NCI-H82 treated with DMSO at 0.1 percent for 48 hours (cell line): ENCODE measurements at regions not wholly inside any gene's neighbourhood (a gene's known extent, or its start where the extent isn't known, plus 50 kb on each side); places are given as distances from the start of the nearest gene placed in this dataset.
A peak's percentile ranks its signal among the peaks of the same experiment; 100 is the strongest.
"Not testable (repeated sequence)": the region's sequence is repeated elsewhere in the genome, so short reads cannot be mapped to it uniquely, and the experiment has no call there.

ENCODE experiments used
- DNase-seq: peaks from one replicate; lab custom pipeline; 2025; ENCODE audit not compliant: unreplicated experiment; lab: John Stamatoyannopoulos, UW

DNA sequence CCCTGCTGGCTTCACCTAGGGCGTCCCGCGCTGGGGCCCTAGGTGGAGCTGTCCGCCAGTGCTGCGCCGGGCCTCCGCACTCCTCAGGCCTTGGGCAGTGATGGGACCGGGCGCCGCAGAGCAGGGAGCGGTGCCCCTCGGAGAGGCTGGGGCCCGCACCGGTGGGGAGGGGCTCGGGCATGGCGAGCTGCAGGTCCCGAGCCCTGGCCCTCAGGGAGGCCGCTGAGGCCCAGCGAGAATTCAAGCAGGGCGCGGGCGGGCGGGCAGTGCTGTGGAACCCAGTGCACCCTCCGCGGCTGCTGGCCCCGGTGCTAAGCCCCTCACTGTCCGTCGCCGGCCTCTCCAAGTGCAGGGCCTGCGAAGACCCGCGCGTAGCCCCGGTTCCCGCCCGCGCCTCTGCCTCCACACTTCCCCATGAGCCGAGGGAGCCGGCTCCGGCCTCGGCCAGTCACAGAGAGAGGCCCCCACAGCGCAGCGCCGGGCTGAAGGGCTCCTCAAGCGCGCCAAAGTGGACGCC is 565.1 kb upstream of the NDST4 start:
- DNase-seq: no peak

DNA sequence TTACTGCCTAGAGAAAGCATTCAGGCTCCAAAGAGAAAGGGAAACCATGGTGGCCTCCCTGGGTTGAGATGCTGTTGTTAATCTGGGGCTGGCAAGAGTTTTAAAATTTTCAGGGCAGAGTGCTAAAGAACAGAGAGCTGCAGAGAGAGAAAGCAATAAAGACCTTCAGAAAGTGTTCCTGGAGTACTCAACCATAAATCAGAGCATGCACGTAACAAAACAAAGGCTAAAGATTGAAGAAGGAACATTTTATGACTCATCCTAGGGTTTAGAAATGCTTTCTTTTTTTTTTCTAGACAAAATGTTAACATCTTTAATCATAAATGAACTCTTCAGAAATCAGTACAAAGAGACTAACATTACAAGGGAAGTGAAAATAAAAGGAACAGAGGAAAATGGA is 562.3 kb upstream of the NDST4 start:
- no peak for DNase-seq

DNA sequence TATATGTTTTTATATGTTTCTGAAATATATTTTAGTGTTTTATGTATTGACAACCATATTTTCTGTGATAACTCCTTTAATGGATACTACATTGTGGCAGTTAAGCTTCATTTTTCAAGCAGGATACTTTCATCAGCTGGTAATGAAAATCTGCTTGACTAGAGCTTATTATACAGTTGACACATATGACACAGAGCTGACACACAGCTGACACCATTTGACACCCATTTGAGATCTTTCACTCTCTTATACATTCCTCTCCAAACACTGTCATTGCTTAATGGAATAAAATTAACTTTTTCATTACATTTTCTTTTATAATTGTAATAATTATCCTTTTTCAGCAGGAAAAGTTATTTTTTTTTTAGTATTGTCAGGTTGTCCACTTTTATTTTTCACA is 561.1 kb upstream of the NDST4 start:
- no peak for DNase-seq

DNA sequence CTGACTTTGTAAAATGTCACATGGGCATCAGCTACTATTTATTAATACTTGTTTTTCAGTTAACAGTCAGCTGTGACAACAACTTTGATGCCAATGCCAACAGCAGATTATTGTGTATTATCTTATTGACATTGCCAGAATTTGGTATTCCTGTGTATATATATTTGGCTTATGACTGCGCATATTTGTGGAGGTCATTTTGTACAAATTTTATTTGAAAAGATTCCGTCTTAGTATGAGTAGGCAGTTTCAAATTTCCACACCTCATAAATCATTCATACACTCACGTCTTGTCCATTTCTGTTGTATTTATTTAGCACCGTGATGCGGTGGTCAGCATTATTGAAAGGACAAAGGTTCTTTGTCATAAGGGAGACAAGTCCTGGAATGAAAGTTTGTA is 558.2 kb upstream of the NDST4 start:
- DNase-seq: no peak

DNA sequence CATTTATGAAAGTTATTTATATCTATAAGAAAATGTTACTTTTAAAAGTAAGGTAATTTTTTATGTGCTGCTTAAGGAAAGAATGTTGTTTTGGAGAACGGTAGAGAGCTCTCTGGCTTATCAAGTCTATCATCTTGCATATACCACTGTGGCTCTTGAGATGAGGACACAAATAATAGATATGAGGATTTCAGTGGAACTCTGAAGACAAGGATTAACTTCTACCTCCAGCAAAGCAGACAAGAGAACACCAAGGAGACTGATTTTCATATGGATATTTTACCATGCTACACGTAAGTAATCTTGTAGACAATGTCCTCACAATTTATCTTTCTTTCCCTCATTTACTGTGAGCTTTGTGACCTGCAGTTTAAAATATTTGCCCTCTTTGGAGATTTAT is 557.5 kb upstream of the NDST4 start:
- no peak for DNase-seq

DNA sequence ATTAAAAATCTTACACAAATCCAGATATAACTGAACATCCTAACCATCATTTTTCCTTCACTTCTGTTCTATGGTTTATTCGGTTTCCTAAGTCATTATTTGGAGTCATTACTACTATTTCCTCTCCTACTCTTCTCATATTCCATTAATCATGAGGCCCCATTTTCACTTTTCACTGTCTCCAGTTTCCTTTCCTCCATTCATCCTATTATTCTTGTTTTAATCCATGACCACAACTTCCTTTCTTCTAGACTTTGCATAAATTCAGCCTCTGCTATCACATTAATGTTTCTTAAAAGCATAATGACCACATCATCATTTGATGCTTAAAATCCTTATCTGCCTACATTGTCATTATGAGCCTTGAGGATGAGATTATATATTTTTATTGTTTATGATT is 555.0 kb upstream of the NDST4 start:
- DNase-seq: no peak

DNA sequence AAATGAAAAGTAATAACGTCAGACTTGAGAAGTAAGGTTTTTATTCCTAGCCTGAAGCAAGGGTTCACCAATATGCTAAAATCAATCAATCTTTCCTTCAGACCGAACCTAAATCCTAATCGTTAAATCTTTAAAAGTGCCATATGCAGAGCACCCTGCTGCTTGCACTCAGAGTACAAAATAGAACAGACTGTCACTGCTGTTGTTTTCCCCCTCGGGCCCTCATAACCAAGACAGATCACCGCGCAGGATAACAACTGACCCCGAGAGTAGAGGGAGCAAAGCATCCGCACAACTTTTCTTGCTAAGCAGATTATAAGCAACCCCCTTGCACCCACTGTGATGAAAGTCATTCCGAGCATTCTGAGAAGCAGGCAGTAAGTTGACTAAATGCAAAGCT is 550.9 kb upstream of the NDST4 start:
- DNase-seq: peak; percentile 83

DNA sequence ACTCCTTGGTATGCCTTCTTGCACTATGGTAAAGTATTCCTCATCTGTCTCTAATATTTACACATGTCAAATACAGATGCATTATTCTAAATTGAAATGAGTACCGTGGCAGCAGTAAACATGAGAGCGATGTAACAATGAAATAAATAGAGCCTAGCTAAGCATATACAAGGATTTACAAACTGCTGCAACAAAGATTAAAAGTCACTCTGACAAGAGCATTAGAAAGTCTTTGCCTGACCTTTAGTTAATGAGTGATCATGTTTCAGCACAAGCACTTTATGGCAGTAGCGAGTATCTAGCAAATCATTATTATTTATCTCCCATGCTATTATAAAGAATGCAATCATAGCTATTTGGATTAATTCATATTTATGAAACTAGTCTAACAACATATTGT is 547.0 kb upstream of the NDST4 start:
- DNase-seq: peak; percentile 18

DNA sequence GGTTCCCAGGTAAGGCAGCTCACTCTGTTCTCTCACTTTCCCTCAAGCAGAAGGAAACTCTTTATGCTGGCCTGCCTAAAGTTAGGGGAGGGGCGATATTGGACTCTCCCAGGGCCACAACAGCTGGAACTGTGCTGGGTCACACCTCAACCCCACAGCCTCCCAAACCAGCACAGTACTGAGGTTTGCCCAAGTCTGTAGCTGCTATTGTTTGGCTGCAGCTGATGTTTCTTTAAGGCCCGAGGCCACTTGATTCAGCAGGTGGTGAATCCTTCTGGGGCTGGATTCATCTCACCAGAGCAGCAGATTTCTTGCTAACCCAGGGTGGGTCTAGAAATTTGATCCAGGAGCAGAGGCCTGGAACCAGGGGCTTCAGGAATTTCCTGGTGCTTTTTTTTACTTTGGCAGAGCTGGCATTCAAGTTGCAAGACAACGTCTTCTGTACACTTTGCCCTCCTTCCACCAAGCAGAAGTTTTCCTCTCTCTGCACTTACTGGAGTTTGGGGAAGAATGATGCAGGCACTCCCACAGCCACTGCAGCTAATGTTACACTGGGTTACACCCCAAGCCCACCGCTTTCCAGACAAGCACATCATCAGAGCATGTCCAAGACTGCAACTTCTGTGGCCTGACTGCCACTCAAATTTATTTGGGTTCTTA is 544.7 kb upstream of the NDST4 start:
- DNase-seq: no peak

DNA sequence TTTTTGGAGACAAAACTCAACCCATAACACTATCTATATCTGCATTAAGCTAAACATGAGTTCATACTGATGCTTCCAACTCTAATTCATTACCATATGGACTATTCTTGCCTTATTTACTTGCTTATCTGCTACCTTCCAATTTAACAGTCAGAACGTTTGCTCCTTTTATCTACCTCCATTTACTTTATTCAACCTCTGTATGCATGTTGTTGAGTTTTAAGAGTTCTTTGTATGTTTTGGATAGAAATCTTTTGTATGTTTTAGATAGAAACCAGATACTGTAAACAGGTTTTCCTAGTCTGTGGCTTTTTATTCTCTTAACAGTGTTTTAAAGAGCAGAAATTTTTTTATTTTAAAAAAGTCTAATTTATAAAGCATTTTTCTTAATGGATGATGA is 542.2 kb upstream of the NDST4 start:
- no peak for DNase-seq

DNA sequence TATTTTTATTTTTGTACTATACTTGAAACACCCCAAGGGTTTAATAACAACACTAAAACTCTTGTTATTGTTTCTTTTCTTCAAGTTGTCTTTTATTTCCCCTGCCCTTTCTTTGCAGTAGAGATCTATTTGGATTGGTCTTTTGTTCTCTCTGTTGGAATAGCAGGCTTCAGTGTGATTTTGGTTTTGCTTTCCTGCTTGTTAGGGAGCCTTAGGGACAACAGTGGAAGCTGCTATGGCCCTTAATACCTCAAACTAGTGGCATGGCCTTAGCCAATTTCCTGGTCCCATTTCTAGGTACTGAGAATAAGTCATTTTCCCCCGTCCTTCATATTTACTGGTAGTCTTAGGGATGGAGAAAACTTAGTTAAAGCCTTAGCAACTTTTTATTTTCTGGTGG is 535.4 kb upstream of the NDST4 start:
- no peak for DNase-seq

DNA sequence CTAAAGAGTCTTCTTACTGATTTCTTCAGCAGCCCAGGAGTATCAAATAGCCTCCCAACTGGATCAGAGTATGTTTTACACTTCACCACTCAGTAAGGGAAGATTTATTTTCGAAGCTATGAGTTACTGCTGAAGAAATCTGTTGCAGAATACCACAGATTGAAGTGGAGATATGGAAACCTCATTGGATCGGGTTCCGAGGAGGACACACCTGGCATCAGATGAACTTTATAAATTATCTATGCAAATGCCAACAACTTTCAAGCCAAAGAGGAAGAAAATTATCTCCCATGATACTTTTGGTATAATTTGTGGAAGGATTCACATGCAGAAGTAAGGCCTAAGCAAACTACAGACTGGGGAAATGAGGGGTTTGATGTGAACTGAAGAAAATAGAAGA is 515.9 kb upstream of the NDST4 start:
- no peak for DNase-seq

DNA sequence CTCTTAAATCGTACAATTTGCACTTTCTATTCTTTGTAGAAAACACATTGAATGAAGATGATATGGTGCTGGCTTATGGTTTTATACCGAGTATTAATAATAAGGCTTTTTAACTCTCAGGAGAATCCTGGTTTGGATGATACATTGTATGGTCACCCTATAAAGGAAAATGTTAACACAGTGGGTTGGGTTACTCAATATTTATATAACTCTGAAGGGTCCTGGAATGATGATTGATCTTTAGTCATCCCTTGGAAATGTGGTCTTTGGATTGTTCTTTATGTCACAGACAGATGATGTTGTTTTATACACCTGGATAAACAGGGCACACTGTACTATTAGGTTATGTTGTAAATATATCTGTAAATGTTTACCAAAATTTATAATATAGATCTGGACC is 496.2 kb upstream of the NDST4 start:
- no peak for DNase-seq

DNA sequence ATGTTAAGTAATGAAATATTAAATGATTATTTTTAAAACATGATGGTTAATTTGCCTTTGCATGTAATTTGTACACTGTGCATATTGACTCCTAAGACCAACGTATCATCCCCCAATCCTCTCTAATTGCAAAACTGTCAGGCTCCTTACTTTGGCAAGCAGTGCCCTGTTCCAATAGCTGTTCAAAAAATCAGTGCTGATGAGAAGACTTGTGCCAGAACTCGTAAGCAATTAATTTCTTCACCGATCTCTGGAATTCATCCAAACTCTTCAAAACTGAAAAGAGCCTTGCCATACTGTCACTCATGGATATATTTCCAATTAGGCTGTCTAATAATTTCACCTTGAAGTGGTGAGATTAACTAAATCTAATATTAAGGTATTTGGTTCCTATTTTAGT is 493.9 kb upstream of the NDST4 start:
- no peak for DNase-seq

DNA sequence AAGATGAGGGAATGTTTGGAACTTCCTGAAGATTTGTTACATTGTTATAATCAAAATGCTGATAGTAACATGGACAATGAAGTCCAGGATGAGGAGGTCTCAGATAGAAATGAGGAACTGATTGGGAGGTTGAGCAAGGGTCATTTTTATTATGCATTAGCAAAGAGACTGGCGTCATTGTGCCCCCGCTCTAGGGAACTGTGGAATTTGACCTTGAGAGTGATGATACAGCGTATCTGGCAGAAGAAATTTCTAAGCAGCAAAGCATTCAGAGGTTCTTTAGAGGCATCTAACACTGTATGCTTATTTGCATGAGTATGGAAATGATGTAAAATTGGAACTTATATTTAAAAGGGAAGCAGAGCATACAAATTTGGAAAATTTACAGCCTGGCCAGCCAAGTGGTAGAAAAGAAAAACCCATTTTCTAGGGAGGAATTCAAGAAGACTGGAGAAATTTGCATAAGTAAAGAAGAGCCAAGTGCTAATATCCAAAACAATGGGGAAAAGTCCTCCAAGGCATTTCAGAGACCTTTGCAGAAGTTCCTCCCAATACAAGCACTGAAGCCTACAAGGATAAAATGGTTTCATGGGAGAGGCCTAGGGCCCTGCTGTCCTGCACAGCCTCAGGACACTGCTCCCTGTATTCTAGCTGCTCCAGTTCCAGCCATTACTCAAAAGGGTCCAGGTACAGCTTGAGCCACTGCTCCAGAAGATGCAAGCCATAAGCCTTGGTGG is 483.0 kb upstream of the NDST4 start:
- DNase-seq: no peak

DNA sequence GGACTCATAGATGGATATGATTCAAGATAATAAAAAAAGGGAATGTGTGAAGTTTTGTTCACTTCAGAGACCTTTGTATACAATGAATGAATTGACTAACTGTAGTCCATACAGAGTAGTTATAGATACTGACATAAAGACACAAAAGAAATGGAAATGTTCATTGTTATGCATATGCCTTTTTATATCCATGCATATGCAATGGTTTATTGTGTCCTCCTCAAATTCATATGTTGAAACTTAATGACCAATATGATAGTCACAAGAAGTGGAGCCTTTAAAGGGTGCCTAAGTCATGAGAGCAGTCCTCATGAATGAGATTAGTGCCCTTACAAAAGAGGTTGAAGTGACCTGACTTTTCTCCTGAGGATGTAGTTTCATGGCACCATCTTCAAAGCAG is 467.5 kb upstream of the NDST4 start:
- DNase-seq: no peak

DNA sequence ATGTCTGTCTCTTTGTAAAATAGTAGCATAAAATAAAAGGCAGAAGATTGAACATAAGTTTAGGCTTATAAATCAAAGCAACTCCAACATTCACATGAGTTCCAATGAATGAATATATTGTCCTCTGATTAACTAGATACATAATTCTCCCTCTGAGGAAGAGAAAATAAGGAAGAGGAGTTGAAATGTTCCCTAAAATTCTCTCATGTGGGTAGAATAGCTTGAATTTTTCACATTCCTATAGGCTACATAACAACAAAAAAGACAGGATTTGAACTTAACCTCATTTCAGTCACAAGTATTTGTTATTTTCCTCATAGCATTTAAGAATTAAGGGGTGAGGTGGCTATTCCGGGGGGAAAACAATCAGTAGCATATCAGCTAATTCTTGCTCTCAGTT is 462.4 kb upstream of the NDST4 start:
- DNase-seq: no peak

DNA sequence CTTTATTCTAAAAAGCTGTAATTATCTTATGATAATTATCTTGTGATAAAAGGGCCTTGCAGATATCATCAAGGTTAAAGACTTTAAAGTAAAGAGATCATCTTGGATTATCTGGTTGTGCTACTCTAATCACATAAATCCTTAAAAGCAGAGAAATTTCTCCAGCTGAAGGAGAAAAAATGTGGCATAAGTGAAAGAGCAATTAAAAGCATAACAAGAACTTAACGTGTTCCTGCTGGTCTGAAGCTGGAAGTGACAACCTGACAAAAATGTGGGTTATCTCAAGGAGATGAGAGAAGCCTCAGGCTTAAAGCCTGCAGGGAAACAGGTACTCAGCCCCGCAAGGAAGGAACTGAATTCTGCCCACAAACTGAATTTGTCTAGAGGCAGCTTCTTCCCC is 449.1 kb upstream of the NDST4 start:
- DNase-seq: peak; percentile 24

DNA sequence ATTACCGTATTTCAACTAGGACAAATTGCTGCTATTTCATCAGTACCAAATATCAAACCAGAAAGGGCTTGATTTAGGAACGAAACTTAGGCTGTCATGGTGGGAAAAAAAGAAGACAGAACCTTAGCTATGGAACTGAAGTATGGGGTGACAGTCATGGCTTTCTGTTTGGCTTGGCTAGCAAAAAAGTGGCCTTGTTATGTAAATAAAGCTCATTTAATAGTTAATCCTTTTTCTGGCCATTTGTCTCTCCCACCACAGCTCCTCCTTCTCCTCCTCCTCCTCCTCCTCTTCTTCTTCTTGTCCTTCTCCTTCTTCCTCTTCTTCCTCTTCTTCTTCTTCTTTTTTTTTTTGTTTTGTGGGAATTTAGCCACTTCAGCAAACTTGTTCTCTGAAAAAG is 434.7 kb upstream of the NDST4 start:
- DNase-seq: peak; percentile 85

DNA sequence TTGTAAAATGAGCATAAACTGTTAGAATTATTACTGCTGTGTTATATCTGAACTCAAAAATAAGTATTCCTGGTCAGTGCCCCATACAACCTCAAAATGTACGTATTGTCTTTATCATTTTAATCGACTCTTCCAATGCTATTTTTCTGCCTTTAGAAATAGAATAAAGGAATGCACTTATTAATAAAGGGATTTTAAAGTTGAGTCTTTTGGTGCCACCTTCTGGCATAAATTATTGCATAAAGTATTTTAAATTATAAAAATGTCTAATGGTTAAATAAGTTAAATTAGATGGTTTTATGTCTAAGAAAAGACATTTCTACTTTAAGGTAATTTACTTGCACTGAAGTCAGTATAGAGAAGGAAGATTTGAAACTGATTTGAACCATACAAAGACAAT is 424.0 kb upstream of the NDST4 start:
- no peak for DNase-seq

DNA sequence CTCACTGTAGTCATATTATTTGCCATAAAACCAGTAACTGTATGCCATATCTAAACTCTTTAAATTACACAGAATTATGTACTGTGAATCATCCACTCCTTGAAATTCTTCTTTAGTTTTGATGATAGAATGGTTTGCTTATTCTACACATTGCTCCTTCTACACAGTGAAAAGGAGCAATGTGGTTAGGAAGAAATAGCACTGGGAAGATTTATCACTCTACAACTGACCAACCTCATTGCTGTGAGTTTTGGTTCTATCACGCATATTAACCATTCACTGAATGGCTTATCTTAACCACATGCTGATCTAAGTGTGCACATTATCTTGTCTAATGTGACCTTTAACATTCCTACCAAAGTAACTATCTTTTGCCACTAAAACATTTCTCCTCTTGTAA is 415.7 kb upstream of the NDST4 start:
- DNase-seq: no peak

DNA sequence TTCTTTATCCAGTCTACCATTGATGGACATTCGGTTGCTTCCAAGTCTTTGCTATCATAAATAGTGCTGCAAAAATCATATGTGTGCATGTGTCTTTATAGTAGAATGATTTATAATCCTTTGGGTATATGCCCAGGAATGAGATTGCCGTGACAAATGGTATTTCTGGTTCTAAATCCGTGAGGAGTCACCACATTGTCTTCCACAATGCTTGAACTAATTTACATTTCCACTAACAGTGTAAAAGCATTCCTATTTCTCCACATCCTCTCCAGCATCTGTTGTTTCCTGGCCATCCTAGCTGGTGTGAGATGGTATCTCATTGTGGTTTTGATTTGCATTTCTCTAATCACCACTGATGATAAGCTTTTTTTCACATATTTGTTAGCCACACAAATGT is 406.1 kb upstream of the NDST4 start:
- not testable (repeated sequence) for DNase-seq

DNA sequence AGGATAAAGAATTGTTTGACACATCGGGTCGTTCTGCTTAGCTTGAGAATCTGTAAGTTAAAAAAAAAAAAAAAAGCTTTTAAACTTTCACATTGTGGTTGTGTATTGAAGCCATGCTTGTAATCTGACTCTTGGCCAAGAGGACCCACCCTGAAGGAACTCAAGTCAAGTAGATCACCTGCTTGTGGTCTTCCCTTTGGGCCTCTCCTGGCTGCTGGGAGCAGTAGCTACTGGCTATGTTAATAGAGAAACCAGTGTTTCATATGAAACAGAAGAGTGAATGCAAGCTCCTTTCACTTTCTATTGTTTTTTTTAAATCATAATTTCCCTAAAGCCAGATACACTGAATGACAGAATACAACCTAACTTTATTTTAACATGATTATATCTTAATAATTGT is 402.4 kb upstream of the NDST4 start:
- no peak for DNase-seq
